ENCODE measurements at regions not wholly inside any gene's neighbourhood (a gene's known extent, or its start where the extent isn't known, plus 50 kb on each side); places are given as distances from the start of the nearest gene placed in this dataset.

DNA sequence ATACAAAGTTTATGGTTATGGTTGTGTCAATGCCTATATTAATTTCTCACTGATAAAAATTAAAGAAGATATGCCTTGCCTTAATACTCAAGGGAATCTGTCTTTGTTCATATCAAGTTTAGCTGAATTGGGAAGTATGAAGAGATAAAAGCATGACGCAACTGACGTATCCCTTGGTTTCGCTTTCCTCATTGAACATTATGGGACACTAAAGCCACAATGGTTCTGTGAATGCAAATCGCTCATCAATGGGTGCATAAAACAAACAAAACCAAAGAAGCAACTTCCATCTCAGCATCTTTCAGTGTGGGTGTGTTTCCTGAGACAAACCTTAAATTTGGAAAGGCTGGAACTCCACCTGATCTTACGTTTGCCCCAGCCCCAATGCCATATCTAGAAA lies 108.2 kb downstream of the NPIPB5 start (continued):
- TF ChIP-seq EZH2phosphoT487 (IDR thresholded peaks at IDR 0.05; ENCODE audit: borderline replicate concordance, low read depth) = no peak
- no peak for TF ChIP-seq CHD2 (IDR thresholded peaks at IDR 0.05; ENCODE audit: low read length, partially characterized antibody)
- TF ChIP-seq TEAD4 (IDR thresholded peaks at IDR 0.05; ENCODE audit: borderline replicate concordance, insufficient read depth) = no peak

DNA sequence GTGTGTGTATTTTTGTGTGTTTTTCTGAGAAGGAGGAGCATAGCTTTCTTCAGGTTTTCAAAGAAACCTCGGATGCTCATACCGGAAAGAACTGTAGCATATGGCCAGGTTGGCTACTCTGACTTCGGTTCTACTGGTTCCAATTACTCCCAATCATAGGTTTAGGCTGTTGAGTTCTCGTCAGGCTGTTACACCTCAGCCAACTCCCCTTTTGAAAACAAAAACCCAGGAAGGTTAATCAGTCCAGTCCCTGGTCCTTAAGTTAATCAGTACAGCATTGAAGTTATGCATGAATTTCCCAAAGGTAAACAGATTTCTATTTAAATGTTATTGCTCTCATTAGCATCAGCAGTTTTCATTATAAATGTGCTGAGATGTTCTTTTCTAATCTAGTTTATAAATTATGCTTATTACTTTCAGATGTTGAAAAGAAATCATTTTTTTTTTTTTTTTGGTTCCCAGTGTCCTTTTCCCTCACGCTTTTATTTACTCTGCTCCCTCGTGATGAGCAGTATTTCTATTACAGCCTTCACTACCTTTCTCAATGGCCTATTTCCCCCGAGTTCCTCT lies 111.0 kb downstream of the NPIPB5 start:
- H3K4me3 ChIP-seq (ENCODE audit: low read depth in 2 of 2, low read length in 1 of 2) = no peak overlapping the region
- 38% methylated on average over 7 of the region's 7 CpGs for WGBS (ENCODE audit: low lambda C conversion rate)
- DNase-seq = no peak
- no peak overlapping the region for H2AFZ ChIP-seq (ENCODE audit: low read depth)
- no peaks in the 10 kb centered on the region for H4K20me1 ChIP-seq (ENCODE audit: insufficient read depth)
- H3K9me3 ChIP-seq = no peaks in the 10 kb centered on the region
- peaks cover 0 to 11% of the 10 kb centered on the region in 2 experiments; a peak in 1 of 4 replicates for H3K4me1 ChIP-seq (ENCODE audit: control insufficient read depth in 1 of 2, insufficient read depth in 2 of 2, low read depth in 1 of 2, low read length in 1 of 2)
- H3F3A ChIP-seq (replicated peaks; ENCODE audit: insufficient read depth) = no peaks in the 10 kb centered on the region
- POLR2A ChIA-PET = no interaction called here
- H3K79me2 ChIP-seq (ENCODE audit: insufficient read depth) = no peaks in the 10 kb centered on the region
- H3K36me3 ChIP-seq (replicated peaks in 1 of 2; ENCODE audit: control insufficient read depth in 1 of 2, insufficient read depth in 2 of 2, low read length in 1 of 2) = no peaks in the 10 kb centered on the region
- H3K27ac ChIP-seq (ENCODE audit: low read depth in 2 of 2, low read length in 1 of 2) = no peak overlapping the region
- CTCF ChIA-PET = no interaction called here
- no peaks in the 10 kb centered on the region for H3K9me2 ChIP-seq
- no peak overlapping the region for H3K4me2 ChIP-seq
- TF ChIP-seq TCF12 (IDR thresholded peaks at IDR 0.05) (no peak), RFX5 (IDR thresholded peaks at IDR 0.05; ENCODE audit: low read length) (no peak)
- H3K27me3 ChIP-seq (ENCODE audit: insufficient read depth) = 0 out of 2 replicates have a peak, but pooled peaks cover 5% of the 10 kb centered on the region
- H3K9ac ChIP-seq = no peak overlapping the region

DNA sequence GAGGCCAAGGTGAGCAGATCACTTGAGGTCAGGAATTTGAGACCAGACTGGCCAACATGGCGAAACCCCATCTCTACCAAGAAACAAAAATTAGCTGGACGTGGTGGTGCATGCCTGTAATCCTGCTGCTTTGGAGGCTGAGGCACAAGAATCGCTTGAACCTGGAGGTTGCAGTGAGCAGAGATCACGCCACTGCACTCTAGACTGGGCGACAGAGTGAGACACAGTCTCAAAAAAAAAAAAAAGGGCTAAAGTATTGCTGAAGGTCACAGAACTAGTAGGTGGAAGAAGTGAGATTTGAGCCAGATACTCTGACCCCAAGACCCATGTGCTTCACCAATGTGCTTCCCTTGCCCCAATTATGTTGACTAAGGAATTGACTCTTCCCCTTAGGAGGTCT lies 112.0 kb downstream of the NPIPB5 start:
- ChIA-PET CTCF (no interaction called here), POLR2A (no interaction called here)
- TF ChIP-seq TAF1 (IDR thresholded peaks at IDR 0.05; ENCODE audit: borderline replicate concordance, low read depth, low read length) = no peak
- TF ChIP-seq, protein P1, sequence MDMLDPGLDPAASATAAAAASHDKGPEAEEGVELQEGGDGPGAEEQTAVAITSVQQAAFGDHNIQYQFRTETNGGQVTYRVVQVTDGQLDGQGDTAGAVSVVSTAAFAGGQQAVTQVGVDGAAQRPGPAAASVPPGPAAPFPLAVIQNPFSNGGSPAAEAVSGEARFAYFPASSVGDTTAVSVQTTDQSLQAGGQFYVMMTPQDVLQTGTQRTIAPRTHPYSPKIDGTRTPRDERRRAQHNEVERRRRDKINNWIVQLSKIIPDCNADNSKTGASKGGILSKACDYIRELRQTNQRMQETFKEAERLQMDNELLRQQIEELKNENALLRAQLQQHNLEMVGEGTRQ (IDR thresholded peaks at IDR 0.05; ENCODE audit: borderline replicate concordance, low read depth, low read length) = no peak
- TF ChIP-seq, protein P2, sequence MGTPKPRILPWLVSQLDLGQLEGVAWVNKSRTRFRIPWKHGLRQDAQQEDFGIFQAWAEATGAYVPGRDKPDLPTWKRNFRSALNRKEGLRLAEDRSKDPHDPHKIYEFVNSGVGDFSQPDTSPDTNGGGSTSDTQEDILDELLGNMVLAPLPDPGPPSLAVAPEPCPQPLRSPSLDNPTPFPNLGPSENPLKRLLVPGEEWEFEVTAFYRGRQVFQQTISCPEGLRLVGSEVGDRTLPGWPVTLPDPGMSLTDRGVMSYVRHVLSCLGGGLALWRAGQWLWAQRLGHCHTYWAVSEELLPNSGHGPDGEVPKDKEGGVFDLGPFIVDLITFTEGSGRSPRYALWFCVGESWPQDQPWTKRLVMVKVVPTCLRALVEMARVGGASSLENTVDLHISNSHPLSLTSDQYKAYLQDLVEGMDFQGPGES (IDR thresholded peaks at IDR 0.05; ENCODE audit: low read depth, low read length) = no peak
- TF ChIP-seq FOSL2 (IDR thresholded peaks at IDR 0.05; ENCODE audit: borderline replicate concordance, low read depth) = no peak
- no peak for TF ChIP-seq JUND (IDR thresholded peaks at IDR 0.05)
- no peak for TF ChIP-seq FOXM1 (IDR thresholded peaks at IDR 0.05; ENCODE audit: low read depth)
- TF ChIP-seq NRF1 (IDR thresholded peaks at IDR 0.05; ENCODE audit: low read depth, low read length) = no peak
- no peak for TF ChIP-seq YY1 (IDR thresholded peaks at IDR 0.05; ENCODE audit: low read depth)
- TF ChIP-seq RCOR1 (IDR thresholded peaks at IDR 0.05; ENCODE audit: low read length) = no peak
- no peak for TF ChIP-seq RAD21 (IDR thresholded peaks at IDR 0.05; ENCODE audit: low read length)
- no peak for TF ChIP-seq NFIC (IDR thresholded peaks at IDR 0.05; ENCODE audit: borderline replicate concordance)
- no peak for TF ChIP-seq MXI1 (IDR thresholded peaks at IDR 0.05; ENCODE audit: low read depth, low read length)
- TF ChIP-seq, protein P3, sequence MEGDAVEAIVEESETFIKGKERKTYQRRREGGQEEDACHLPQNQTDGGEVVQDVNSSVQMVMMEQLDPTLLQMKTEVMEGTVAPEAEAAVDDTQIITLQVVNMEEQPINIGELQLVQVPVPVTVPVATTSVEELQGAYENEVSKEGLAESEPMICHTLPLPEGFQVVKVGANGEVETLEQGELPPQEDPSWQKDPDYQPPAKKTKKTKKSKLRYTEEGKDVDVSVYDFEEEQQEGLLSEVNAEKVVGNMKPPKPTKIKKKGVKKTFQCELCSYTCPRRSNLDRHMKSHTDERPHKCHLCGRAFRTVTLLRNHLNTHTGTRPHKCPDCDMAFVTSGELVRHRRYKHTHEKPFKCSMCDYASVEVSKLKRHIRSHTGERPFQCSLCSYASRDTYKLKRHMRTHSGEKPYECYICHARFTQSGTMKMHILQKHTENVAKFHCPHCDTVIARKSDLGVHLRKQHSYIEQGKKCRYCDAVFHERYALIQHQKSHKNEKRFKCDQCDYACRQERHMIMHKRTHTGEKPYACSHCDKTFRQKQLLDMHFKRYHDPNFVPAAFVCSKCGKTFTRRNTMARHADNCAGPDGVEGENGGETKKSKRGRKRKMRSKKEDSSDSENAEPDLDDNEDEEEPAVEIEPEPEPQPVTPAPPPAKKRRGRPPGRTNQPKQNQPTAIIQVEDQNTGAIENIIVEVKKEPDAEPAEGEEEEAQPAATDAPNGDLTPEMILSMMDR (IDR thresholded peaks at IDR 0.05) = no peak

More for the DNA sequence above, 112.0 kb downstream of the NPIPB5 start:
- Histone ChIP-seq H4K20me1 (ENCODE audit: insufficient read depth) (no peaks in the 10 kb centered on the region), H3K4me3 (ENCODE audit: low read depth in 2 of 2, low read length in 1 of 2) (no peak overlapping the region), H3K27ac (ENCODE audit: low read depth in 2 of 2, low read length in 1 of 2) (no peak overlapping the region), H3K4me1 (ENCODE audit: control insufficient read depth in 1 of 2, insufficient read depth in 2 of 2, low read depth in 1 of 2, low read length in 1 of 2) (peaks cover 0 to 11% of the 10 kb centered on the region in 2 experiments; a peak in 1 of 4 replicates), H3K4me2 (no peak overlapping the region), H3K27me3 (ENCODE audit: insufficient read depth) (0 out of 2 replicates have a peak, but pooled peaks cover 5% of the 10 kb centered on the region), H3K9ac (no peak overlapping the region), H3F3A (replicated peaks; ENCODE audit: insufficient read depth) (no peaks in the 10 kb centered on the region), H3K9me3 (no peaks in the 10 kb centered on the region), H3K36me3 (replicated peaks in 1 of 2; ENCODE audit: control insufficient read depth in 1 of 2, insufficient read depth in 2 of 2, low read length in 1 of 2) (no peaks in the 10 kb centered on the region), H3K9me2 (no peaks in the 10 kb centered on the region), H2AFZ (ENCODE audit: low read depth) (no peak overlapping the region), H3K79me2 (ENCODE audit: insufficient read depth) (no peaks in the 10 kb centered on the region)
- no peak for DNase-seq
- WGBS (ENCODE audit: low lambda C conversion rate) = 46% methylated on average over 5 of the region's 5 CpGs

Data from SK-N-SH (cell line).